ENCODE measurements at regions not wholly inside any gene's neighbourhood (a gene's known extent, or its start where the extent isn't known, plus 50 kb on each side); places are given as distances from the start of the nearest gene placed in this dataset.

- no peak for TF ChIP-seq ZNF274 (IDR thresholded peaks at IDR 0.05; ENCODE audit: low read depth, low read length)
- no peak for TF ChIP-seq SUZ12 (IDR thresholded peaks at IDR 0.05; ENCODE audit: extremely low read depth, insufficient read depth, insufficient read length)
Observed at GRCh38 chr14:22407033-22407432, 182.0 kb downstream of the DAD1 start.

All from NT2/D1 (cell line).